ENCODE measurements at regions not wholly inside any gene's neighbourhood (a gene's known extent, or its start where the extent isn't known, plus 50 kb on each side); places are given as distances from the start of the nearest gene placed in this dataset.

DNA sequence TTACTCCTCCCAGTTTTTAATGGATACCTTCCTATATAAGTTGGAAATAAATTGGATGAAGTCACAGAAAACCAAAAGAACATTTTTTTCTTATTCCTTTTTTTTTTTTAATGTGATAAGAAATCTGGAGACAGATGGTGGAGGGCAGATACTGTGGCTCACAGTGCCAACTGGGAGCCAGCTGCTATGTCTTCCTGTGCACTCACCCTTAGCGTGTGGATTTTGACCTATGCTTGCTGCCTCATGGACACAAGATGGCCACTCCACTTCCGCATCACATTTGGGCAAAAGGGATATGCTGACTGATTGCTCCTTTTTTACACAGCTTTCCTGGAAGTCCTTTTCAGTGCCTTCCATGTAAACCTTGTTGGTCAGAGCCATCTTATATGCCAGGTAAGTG lies 342.6 kb downstream of the MAN2A1 start:
- DNase-seq (ENCODE audit: low read depth), result no peak
- TF ChIP-seq, protein P1, sequence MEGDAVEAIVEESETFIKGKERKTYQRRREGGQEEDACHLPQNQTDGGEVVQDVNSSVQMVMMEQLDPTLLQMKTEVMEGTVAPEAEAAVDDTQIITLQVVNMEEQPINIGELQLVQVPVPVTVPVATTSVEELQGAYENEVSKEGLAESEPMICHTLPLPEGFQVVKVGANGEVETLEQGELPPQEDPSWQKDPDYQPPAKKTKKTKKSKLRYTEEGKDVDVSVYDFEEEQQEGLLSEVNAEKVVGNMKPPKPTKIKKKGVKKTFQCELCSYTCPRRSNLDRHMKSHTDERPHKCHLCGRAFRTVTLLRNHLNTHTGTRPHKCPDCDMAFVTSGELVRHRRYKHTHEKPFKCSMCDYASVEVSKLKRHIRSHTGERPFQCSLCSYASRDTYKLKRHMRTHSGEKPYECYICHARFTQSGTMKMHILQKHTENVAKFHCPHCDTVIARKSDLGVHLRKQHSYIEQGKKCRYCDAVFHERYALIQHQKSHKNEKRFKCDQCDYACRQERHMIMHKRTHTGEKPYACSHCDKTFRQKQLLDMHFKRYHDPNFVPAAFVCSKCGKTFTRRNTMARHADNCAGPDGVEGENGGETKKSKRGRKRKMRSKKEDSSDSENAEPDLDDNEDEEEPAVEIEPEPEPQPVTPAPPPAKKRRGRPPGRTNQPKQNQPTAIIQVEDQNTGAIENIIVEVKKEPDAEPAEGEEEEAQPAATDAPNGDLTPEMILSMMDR (IDR thresholded peaks at IDR 0.05; ENCODE audit: insufficient read depth, low read depth, low read length), result no peak
- POLR2A ChIA-PET, result no interaction called here
- Histone ChIP-seq H3K36me3 (ENCODE audit: control insufficient read depth, insufficient read depth, low read length) (no peaks in the 10 kb centered on the region), H3K4me3 (ENCODE audit: low read depth, low read length) (no peak overlapping the region), H3K27me3 (ENCODE audit: control insufficient read depth, insufficient read depth, low read length) (no peaks in the 10 kb centered on the region)
- CTCF ChIA-PET, result no interaction called here

DNA sequence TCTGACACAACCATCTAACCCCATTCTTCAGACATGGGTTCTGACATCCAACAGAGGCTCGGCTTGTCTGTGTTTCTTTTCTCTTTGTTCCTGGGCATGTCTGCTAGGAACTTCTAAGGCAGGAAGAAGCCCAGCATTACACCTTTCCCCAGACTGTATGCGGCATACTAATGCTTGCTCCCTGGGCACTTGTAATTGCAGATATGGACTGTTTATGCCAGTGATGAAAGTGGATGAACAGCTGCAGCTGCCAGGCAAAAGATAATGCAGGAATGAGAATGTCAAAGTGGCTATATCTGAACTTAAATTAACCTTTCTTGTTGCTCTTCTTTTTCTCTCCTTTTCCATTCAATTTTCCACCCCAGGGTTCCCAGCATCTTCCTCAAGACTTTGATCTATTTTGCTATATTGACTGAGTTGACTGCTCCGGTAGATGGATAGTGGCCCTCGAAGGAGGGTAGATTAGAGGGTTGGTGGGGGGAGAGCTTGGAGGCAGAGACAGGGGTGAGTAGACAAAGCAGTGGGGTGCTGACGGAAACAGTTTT lies 344.4 kb downstream of the MAN2A1 start:
- ChIA-PET POLR2A (no interaction called here), CTCF (no interaction called here)
- no peaks in the 10 kb centered on the region for H3K36me3 ChIP-seq (ENCODE audit: control insufficient read depth, insufficient read depth, low read length)
- no peaks in the 10 kb centered on the region for H3K27me3 ChIP-seq (ENCODE audit: control insufficient read depth, insufficient read depth, low read length)
- no peak overlapping the region for H3K4me3 ChIP-seq (ENCODE audit: low read depth, low read length)
- DNase-seq (ENCODE audit: low read depth), result no peak
- TF ChIP-seq, protein P1 (IDR thresholded peaks at IDR 0.05; ENCODE audit: insufficient read depth, low read depth, low read length), result no peak

DNA sequence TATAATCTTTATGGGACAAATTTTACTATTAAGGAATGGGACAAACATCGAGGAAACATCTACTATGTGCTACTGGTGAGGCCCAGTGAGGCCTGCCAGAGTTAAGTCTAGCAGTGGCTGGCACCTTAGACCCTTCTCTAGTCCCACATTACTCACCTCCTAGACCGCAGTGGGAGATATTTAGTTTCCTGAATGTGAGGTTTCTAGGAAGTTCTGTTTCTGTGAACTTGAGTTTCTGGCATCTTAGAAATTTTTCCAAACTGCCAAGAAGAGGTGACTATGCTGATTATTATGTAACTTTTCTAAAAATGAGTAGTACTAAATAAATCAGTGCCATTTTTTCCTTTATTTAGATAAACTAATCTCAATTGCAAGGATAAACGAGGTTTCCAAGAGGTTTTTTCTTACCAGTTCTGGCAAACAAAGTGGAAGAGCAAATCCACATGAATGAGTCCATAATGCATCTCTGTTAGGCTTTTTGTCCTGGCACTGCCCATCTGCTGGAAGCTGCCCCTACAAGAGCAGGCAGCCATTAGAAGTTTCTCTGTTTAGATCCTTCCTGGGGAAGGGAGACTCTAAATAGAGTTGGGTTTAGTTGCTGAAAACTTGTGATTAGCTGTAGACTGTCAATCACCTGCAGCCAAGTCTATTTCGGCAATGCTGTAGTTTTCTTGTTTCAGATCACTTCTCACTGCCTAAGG lies 348.7 kb downstream of the MAN2A1 start:
- Histone ChIP-seq H3K4me3 (ENCODE audit: low read depth, low read length) (no peak overlapping the region), H3K36me3 (ENCODE audit: control insufficient read depth, insufficient read depth, low read length) (no peaks in the 10 kb centered on the region), H3K27me3 (ENCODE audit: control insufficient read depth, insufficient read depth, low read length) (no peaks in the 10 kb centered on the region)
- ChIA-PET POLR2A (no interaction called here), CTCF (no interaction called here)
- no peak for DNase-seq (ENCODE audit: low read depth)
- TF ChIP-seq, protein P1 (IDR thresholded peaks at IDR 0.05; ENCODE audit: insufficient read depth, low read depth, low read length), result no peak

DNA sequence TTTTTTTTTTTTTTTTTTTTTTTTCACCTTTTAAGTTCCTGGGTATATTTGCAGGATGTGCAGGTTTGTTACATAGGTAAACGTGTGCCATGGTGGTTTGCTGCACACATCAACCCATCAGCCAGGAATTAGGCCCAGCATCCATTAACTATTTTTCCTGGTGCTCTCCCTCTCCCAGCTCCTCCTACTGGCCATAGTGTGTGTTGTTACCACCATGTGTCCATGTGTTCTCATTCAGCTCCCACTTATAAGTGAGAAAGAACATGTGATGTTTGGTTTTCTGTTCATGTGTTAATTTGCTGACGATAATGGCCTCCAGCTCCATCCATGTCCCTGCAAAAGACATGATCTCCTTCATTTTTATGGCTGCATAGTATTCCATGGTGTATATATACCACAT lies 350.5 kb downstream of the MAN2A1 start:
- Histone ChIP-seq H3K4me3 (ENCODE audit: low read depth, low read length) (no peak overlapping the region), H3K27me3 (ENCODE audit: control insufficient read depth, insufficient read depth, low read length) (no peaks in the 10 kb centered on the region), H3K36me3 (ENCODE audit: control insufficient read depth, insufficient read depth, low read length) (no peaks in the 10 kb centered on the region)
- ChIA-PET CTCF (no interaction called here), POLR2A (no interaction called here)
- TF ChIP-seq, protein P1 (IDR thresholded peaks at IDR 0.05; ENCODE audit: insufficient read depth, low read depth, low read length), result no peak
- DNase-seq (ENCODE audit: low read depth), result no peak

DNA sequence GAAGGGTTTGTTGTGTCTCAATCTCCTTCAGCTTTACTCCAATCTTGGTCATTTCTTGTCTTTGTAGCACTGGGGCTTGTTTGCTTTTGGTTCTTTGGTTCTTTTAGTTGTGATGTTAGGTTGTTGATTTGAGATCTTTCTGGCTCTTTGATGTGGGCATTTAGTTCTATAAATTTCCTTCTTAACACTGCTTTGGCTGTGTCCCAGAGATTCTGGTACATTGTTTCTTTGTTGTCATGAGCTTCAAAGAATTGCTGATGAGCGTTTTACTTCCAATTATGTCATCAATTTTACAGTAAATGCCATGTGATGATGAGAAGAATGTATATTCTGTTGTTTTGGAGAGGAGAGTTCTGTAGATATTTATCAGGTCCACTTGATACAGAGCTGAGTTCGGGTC lies 353.3 kb downstream of the MAN2A1 start:
- no peaks in the 10 kb centered on the region for H3K27me3 ChIP-seq (ENCODE audit: control insufficient read depth, insufficient read depth, low read length)
- no peak overlapping the region for H3K4me3 ChIP-seq (ENCODE audit: low read depth, low read length)
- no peak for DNase-seq (ENCODE audit: low read depth)
- no peaks in the 10 kb centered on the region for H3K36me3 ChIP-seq (ENCODE audit: control insufficient read depth, insufficient read depth, low read length)
- ChIA-PET POLR2A (no interaction called here), CTCF (interaction anchor here (0.6 to 1.6 kb wide), 2 partner anchors 351 to 371 kb away, joined by 3 to 4 read pairs; no protein-coding TSS in a partner anchor)
- TF ChIP-seq, protein P1 (IDR thresholded peaks at IDR 0.05; ENCODE audit: insufficient read depth, low read depth, low read length), result no peak
